HG03064 (cell line): ENCODE measurements at regions not wholly inside any gene's neighbourhood (a gene's known extent, or its start where the extent isn't known, plus 50 kb on each side); places are given as distances from the start of the nearest gene placed in this dataset.

ENCODE experiments used
- ATAC-seq: cut with Tn5 transposase; IDR thresholded peaks from one replicate; pipeline ENCODE4 v1.9.1; 2021; ENCODE audit warnings: low read depth; ENCODE audit not compliant: unreplicated experiment

GRCh38 chr18:27899893-27900292 lies 277.0 kb downstream of the CDH2 start:
- no peak for ATAC-seq

- no peak for ATAC-seq
These were observed 282.2 kb downstream of the CDH2 start for GRCh38 chr18:27894746-27895145.

GRCh38 chr18:27887711-27888495 lies 289.0 kb downstream of the CDH2 start:
- ATAC-seq: no peak

GRCh38 chr18:27887287-27887686 lies 289.6 kb downstream of the CDH2 start:
- no peak for ATAC-seq

- no peak for ATAC-seq
These were observed 297.4 kb downstream of the CDH2 start for GRCh38 chr18:27879540-27879939.

- no peak for ATAC-seq
These were observed 305.2 kb downstream of the CDH2 start for GRCh38 chr18:27871726-27872125.

- ATAC-seq: no peak
These were observed 307.2 kb downstream of the CDH2 start for GRCh38 chr18:27869735-27870134.

- ATAC-seq: no peak
These were observed 311.5 kb downstream of the CDH2 start for GRCh38 chr18:27865431-27865830.

GRCh38 chr18:27863780-27864430 lies 313.0 kb downstream of the CDH2 start:
- ATAC-seq: no peak

GRCh38 chr18:27862041-27862682 lies 314.8 kb downstream of the CDH2 start:
- ATAC-seq: no peak

- no peak for ATAC-seq
These were observed 315.4 kb downstream of the CDH2 start for GRCh38 chr18:27861539-27861938.

- no peak for ATAC-seq
These were observed 316.2 kb downstream of the CDH2 start for GRCh38 chr18:27860701-27861107.

GRCh38 chr18:27860011-27860410 lies 316.9 kb downstream of the CDH2 start:
- ATAC-seq: no peak

- no peak for ATAC-seq
These were observed 320.1 kb downstream of the CDH2 start for GRCh38 chr18:27856820-27857219.

- no peak for ATAC-seq
These were observed 321.4 kb downstream of the CDH2 start for GRCh38 chr18:27855486-27855885.

GRCh38 chr18:27854631-27855030 lies 322.3 kb downstream of the CDH2 start:
- ATAC-seq: no peak

GRCh38 chr18:27848336-27848735 lies 328.6 kb downstream of the CDH2 start:
- ATAC-seq: no peak

- ATAC-seq: no peak
These were observed 329.5 kb downstream of the CDH2 start for GRCh38 chr18:27847412-27847811.

GRCh38 chr18:27845897-27846296 lies 331.0 kb downstream of the CDH2 start:
- ATAC-seq: no peak

- ATAC-seq: no peak
These were observed 332.9 kb downstream of the CDH2 start for GRCh38 chr18:27843783-27844777.
